GM18907 (cell line): ENCODE measurements at regions not wholly inside any gene's neighbourhood (a gene's known extent, or its start where the extent isn't known, plus 50 kb on each side); places are given as distances from the start of the nearest gene placed in this dataset.

Experiments
- ATAC-seq: cut with Tn5 transposase; IDR thresholded peaks from one replicate; pipeline ENCODE4 v1.9.1; 2021; ENCODE audit warnings: mild to moderate bottlenecking, moderate library complexity; ENCODE audit not compliant: unreplicated experiment

DNA sequence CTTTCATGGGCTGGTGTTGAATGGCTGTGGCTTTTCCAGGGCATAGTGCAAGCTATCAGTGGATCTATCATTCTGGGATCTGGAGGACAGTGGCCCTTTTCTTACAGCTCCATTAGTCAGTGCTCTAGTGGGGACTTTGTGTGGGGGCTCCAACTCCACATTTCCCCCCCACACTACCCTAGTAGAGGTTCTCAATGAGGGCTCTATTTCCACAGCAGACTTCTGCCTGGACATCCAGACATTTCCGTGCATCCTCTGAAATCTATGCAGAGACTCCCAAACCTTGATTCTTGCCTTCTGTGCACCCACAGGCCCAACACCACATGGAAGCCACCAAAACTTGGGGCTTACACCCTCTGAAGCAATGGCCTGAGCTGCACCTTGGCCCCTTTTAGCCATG is 208.3 kb upstream of the MKLN1 start:
- no peak for ATAC-seq

DNA sequence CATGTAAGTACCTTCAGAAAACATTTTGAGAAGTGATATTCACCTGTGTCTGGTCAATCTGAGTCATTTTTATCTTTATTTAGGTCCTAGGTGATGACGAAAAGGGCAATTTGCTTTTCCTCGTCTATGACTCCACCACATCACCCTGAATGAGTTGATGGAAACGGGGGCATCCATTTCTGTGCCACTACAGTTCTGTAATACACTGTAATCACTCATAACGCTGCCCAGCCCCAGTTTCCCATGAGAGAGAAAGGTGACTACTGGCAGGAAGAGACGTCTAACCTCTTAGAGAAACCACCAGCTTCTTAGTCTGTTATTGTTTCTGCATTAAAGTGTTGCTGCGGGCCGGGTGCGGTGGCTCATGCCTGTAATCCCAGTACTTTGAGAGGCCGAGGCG is 205.3 kb upstream of the MKLN1 start:
- ATAC-seq: no peak

DNA sequence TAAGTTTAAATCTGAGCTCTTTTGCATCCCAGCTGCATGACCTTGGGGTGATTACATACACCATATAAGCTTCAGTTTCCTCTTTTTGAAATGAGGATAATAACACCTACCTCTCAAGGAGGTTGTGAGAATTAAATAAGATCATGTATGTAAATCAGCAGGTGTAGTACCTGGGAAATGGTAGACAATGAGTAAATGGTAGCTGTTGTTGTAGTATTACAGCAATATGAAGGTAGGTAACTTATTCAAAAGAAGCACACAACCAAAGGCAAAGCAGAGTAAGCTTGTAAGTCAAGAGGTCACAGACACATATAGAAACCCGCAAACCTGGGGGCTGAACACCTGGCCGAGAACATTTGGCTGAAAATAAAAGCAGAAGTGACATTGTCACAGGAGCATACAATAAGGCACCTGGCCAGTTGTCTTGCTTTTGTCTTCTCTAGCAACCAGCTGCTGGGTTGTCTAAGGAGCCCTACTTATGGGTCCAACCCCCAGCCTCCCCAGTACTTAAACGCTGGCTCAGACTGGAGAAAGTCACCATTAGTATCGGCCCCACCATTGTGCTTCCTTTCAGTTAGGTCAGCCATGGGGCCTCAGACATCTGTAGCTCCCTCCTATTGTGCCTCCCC is 203.6 kb upstream of the MKLN1 start:
- peak; percentile 92 for ATAC-seq

DNA sequence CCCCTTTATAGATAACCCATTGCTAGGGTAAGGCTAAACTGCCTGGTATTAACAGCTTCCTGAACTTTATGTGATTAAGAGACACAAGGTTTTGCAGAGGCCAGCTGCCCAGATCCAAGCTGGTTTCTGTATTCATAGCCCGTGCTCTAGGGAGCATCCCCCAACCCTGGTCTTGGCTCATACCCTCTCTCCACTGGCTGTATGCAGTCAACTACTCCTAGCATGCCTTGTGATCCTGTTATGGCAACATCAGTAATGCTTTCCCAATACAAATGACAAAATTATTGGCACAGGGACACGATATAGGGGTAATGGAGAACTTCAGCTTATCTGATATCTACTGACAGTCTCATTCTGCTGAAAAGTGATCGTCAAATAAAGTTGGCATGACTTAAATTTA is 202.8 kb upstream of the MKLN1 start:
- ATAC-seq: no peak

DNA sequence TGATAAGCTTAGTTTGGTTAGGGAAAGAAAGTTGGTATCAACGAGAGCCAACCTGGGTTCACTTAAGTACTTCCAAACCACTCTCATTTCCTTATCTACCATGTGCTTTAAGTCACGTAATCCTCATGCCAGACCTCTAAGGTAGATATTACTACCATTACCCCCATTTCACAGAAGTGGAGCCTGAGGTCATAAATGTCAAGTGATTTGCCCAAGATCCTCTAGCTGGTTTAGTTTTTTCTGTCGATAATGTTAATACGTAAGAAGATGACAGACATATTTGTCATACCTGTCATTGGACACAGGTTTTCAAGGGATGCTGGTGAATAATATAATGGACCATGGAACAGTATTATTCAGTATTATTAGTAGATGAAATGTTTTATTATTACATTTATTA is 197.4 kb upstream of the MKLN1 start:
- no peak for ATAC-seq

DNA sequence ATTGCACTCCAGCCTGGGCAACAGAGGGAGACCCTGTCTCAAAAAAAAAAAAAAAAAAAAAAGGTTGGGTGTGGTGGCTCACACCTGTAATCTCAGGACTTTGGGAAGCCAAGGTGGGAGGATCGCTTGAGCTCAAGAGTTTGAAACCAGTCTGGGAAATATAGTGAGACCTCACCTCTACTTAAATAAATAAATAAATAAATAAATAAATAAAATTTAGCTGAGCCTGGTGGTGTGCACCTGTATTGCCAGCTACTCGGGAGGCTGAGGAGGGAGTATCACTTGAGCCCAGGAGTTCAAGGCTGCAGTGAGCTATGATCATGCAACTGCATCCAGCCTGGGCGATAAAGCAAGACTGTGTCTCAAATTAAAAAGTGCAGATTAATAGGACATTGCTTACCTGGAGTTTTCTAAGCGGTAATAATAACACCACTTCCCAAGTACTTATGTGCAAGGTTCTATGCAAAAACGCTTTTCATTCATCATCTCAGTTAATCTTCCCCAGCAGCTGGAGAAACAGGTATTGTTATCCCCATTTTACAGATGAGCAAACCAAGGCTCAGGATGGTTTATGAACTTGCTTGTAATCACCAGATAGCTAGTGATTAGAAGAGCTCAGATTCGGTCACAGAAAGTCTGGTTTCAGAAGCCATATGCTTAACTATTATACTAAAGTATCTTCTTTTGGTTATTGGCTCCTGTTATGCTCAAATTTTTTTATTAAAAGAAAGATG is 196.5 kb upstream of the MKLN1 start:
- no peak for ATAC-seq

DNA sequence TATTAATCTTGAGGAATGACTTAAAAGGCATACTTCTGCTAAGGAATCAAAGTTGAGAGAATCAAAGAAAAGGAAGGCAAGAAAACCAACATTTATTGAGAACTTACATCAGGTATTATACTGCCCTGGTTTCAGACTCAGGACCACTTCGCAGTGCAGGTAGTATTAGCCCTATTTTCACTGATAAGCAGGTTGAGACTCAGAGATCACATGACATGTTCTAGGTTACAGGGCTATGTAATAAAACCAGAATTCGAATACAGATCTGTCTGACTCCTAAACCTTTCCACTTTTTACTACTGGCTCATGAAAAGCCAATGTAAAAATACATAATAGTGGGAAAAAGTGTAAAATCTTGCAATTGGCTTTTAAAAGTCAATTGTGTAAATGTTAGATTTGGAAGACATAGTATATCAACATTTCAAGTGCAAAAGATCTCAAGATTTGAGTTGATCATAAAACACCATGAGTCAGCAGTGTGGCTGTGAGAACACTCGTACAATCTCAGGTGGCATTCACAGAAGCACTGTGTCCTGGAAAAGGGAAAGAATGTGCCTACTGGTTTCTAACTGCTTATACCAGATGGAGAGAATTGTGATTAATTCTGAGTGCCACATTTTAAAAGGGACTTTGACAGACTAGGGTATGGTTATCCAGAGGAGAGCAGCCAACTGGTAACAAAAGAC is 195.8 kb upstream of the MKLN1 start:
- no peak for ATAC-seq

DNA sequence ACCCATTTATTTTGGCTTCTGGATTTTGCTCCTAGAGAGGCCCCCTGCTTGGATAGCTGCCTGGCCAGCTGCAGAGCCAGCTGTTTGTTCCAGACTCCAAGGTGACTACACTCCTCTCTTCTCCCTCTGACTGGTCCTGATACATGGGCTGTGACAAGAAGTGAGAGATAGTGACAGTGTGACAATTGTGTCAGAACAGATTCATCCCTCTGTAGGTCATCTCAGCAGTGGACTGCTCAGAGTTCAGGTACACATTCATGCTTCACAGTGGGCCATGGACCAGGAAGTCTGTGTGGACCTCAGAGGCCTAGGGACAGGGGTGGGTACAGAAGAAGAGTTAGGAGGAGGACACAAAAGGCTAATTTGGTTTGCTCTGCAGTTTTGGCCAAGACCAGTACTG is 188.2 kb upstream of the MKLN1 start:
- no peak for ATAC-seq

DNA sequence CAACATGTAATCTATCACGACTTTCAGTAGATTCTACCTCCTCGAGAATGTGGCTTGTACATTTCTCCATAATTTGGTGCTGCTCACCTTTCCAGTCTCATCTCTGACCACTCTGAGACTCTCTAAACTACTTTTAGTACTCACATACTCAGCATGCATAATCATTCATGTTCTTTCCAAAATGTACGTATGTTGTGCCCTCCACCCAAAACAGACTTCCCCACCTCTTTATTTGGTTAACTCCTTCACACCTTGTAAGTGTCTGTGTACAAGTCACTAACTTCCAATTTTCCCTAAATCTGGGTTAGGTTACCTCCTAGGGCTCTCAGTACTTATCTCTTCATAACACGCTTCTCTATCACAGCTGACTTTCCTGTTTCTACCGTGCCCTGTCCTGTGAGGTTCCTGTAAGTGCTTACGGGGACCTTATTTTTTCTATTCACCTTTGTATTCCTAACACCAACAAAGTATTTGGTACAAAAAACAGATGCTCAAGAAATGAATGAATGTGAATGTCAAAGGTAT is 186.2 kb upstream of the MKLN1 start:
- no peak for ATAC-seq

DNA sequence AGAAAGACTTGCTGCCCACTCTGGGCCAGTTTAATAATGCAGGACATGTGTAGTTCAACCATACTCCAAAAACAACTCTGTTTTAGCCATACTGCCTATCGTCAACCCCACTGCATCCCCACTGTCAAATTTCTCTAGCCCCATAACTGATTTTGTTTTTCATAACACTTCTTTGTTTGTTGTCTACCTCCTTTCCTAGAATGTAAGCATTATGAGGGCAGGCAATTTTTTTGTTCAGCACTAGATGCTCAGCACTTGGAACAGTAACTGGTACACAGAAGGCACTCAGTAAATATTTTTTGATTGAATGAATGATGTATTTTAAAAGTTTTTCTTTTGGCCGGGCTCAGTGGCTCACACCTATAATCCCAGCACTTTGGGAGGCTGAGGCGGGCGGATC is 183.8 kb upstream of the MKLN1 start:
- no peak for ATAC-seq

DNA sequence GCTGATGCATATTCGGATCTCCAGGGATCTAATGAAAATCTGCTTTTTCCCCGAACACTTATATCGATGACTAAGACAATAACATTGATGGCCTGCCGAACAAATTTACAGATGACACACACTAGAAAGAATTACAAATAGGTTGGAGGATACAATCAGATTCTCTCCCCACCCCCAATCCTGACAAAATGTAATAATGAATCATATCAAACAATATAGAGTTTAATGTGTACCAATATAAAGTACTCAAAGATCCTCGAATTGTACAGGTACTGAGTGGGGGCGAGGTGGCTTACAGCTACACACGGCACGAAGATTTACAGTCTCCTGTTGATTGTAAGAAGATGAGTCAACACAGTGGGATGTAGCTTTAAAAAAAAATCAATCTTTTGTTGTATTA is 182.7 kb upstream of the MKLN1 start:
- ATAC-seq: no peak

DNA sequence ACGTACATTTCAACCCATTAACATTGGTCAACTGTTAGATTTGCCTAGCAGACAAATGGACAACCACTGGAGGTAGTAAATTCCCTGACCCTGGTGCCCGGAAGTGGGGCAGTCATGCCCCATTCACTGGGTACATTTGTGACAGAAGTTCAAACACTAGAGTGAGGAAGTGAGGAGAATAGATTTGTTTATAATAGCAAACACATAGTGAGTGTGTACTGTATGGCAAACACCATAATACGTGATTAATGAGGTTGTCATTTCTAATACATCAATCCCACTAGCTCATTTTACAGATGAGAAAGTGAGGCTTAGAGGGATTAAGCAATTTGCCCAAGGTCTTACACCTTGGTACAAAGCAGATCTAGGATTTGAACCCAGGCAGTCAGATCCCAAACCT is 181.9 kb upstream of the MKLN1 start:
- ATAC-seq: no peak

DNA sequence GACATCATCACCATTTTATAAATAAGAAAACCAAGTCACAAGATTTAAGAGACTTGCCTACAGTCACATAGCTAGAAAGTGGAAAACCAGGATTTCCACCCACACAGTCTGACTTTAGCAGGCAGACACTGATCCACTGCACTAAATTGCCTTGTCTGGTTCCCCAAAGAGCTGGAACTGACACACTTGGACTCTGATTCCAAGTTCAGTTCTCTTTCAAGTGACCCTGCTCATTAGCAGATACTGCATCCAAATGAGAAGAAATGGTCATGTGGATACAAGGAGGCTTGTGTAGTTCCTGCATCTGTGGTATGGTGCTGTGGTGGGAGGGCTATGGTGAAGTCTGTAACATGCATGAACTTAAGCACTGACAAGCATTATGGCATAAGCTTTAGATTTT is 180.1 kb upstream of the MKLN1 start:
- ATAC-seq: no peak

DNA sequence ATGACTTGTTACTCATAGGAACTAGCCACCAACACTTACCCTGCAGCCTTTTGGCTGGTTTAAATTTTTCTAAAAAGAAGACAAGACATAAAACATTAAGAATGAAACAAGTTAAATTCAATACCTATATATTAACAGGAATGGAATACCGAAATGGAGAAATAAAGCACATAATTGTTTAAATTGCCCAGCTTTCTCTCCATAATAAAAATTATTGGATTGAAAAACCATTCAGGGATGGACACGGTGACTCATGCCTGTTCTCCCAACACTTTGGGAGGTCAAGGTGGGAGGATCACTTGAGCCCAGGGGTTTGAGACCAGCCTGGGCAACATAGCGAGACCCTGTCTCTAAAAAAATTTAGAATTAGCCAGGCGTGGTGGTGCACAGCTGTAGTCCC is 179.4 kb upstream of the MKLN1 start:
- ATAC-seq: no peak

DNA sequence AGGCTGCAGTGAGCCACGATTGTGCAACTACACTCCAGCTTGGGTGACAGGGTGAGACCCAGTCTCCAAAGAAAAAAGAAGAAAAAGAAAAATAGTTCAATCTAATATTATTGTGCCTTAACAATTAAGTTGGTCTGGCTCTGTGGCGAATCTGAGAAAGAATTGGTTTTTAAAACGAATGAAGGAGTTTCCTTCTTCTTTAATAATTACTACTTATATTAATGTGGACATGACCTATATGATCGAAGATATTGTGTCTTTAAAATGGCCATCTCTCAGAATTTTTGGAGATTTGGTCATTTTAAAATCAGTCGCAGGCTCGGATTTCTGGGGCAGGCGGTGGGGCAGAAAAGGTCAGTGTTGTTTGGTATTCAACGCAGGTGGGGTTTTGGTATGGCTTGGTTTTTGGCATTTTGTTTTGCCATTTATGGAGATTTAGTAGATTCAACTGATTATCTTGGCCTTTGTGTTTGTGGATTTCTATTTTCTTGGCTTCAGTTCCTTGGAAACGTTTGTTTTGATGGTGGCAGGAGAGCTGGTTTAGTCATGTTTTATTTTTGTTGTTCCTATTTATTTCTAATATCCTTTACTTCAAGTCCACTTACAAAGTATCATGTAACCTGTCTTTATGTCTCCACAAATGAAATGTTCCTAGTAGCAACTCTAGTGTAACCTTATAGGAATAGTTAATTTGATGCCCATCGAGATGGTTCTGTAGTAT is 178.8 kb upstream of the MKLN1 start:
- no peak for ATAC-seq

DNA sequence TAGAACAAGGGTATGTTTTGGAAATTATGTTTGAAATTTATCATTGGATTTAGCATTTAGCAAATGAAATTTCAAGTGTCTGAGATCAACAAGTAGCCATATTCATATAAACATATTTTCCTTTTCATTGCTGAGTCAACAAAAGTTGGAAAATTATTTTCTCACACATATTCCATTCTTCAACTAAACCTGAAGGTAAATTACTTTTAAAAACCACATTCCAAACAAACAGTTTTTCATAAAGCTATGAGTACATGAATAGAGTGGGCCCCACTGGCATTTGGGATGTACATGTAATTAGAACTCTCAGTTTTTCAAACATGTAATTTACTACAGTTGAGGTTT is 178.3 kb upstream of the MKLN1 start:
- no peak for ATAC-seq

DNA sequence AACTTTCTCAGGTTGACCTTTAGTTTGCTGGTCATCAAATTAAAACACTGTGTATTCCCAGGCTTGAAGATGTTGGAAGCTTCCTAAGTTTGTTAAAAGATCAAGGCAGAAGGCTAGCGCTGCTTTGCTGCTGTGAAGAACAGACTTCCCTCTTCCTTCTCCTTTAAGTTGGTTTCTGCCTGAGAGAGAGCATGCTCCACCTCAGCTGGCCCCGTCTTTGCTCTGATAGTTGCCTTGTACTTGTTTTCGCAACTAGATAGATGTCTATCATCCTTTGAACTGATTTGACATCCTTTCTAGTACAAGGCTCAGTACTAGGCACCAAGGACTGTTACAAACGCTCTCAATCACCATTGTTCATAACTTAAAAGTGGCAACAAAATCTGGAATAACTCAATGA is 177.8 kb upstream of the MKLN1 start:
- ATAC-seq: no peak

DNA sequence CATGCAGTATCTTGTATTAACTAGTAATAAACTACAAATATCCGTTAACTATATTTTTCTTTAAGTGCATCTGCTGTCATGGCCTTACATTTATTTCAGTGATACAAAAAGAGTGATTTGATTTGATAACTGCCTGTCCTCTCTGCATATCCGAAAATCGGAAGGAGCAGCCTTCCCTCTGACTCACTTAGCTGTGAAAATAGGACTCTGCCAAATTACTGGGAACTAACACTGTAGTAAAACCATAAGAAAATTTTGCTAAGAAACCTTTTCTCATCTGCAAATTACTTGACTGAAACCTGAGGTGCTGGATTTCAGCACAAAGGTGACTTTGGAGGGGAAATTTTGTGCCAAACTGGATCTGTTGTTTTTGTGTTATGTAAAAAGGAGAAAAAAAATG is 176.6 kb upstream of the MKLN1 start:
- ATAC-seq: no peak

DNA sequence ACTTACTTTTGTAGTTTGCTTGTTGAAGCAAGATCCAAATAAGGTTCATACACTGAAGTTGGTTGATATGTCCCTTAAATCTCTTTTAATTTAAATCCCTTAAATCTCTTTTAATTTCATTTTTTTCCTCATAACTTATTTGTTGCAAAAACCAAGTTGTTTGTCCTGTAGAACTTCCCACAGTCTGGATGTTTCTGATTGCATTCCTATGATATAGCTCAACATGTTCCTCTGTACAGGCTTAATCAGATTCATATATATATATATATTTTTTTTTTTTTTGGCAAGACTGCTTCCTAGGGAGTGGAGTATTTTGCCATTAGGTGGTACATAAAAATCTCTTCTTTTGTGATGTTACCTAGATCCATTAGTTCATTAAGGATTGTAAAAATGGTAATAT is 174.9 kb upstream of the MKLN1 start:
- no peak for ATAC-seq

DNA sequence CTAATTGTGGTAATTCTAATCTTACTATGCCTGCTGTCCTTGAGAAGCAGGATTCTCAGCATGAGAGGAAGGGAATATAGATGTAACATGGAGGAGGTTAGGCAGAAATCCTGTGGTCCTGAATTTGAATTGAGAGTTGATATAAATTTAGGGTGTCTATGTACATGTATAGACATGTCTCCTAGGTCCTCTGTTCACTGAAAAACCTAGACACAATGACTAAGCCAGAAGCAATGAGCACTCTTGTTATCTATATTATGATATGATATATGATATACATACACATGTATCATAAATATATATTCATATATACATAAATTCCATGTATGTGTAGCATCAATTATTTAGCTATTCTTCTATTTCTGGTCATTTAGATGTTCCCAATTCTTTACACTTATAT is 173.3 kb upstream of the MKLN1 start:
- no peak for ATAC-seq

DNA sequence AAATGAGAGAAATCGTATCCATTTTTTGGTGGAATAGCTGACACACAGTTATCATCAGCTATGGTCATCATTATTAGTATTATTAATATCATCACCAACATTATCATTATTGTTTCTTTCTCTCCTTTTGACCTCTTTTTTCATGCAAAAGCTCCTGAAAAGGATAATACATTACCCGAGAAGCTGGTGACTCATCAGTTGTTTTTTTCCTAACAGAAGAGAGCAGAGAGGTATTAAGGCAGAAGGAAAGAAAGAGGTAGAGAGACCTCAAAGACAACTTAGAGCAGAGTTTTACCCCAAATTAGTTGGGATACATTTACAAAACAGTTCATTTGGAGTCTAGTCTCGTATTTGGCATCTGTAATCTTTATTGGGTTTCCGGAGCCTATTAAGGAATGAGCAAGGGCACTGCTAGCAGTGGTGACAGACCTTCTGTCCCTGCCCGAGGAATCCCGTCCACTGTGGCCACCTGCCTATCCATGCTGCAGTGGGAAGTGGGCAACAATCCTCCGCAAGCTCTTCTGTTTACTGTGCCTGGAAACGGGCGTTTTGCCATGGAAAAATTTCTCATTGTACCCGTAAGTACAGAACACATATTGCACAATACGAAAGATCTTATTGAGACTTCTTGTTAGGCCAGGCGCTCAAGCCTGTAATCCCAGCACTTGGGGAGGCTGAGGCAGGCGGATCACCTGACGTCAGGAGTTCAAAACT is 170.0 kb upstream of the MKLN1 start:
- no peak for ATAC-seq
